ENCODE measurements at regions not wholly inside any gene's neighbourhood (a gene's known extent, or its start where the extent isn't known, plus 50 kb on each side); places are given as distances from the start of the nearest gene placed in this dataset.

DNA sequence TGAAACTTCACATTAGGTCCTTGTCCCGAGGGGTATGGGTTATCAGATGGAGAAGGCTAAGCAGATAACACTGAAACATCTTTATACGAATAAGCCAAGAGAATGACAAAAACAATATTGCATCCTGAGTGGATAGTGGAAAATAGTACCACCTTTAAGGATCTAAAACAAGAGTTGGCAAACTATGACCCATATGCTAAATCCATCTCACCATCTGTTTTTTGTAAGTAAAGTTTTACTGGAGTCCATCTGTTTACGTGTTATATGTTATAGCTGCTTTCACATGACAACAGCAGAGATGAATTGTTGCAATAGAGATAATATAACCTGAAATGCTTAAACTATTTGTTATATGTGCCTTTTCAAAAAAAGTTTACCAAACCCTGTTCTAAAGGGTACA is 76.1 kb upstream of the TRDN start:
- TF ChIP-seq POLR2A (IDR thresholded peaks at IDR 0.05; ENCODE audit: low read depth, low read length) (no peak), POLR2AphosphoS5 (IDR thresholded peaks at IDR 0.05; ENCODE audit: low read depth, low read length) (no peak)
